ENCODE measurements at regions not wholly inside any gene's neighbourhood (a gene's known extent, or its start where the extent isn't known, plus 50 kb on each side); places are given as distances from the start of the nearest gene placed in this dataset.
A peak's percentile ranks its signal among the peaks of the same experiment; 100 is the strongest.

DNA sequence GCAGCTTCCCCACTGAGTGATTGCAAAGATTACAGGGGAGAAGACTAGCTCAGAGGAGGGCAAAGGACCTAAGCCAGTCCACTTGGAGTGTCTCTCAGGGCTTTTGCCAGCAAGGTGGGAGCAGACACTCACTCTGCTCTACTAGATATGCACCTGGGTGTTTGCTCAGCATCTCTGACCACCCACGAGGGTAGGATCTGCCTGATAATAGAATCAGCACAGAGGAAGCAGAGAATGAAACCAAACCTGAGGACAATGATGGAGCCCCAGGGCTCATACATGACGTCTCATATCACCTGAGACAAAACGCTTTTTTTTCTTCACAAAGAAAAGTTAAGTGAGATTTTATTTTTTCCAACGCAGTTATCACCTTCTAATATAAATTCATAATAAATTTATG, 79.4 kb downstream of the RRAGC start:
- FAIRE-seq (no peak), DNase-seq (ENCODE audit: insufficient read length, low spot score) (no peak)
- TF ChIP-seq, protein P1, sequence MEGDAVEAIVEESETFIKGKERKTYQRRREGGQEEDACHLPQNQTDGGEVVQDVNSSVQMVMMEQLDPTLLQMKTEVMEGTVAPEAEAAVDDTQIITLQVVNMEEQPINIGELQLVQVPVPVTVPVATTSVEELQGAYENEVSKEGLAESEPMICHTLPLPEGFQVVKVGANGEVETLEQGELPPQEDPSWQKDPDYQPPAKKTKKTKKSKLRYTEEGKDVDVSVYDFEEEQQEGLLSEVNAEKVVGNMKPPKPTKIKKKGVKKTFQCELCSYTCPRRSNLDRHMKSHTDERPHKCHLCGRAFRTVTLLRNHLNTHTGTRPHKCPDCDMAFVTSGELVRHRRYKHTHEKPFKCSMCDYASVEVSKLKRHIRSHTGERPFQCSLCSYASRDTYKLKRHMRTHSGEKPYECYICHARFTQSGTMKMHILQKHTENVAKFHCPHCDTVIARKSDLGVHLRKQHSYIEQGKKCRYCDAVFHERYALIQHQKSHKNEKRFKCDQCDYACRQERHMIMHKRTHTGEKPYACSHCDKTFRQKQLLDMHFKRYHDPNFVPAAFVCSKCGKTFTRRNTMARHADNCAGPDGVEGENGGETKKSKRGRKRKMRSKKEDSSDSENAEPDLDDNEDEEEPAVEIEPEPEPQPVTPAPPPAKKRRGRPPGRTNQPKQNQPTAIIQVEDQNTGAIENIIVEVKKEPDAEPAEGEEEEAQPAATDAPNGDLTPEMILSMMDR (IDR thresholded peaks at IDR 0.05; ENCODE audit: insufficient read depth, missing control alignments): no peak

DNA sequence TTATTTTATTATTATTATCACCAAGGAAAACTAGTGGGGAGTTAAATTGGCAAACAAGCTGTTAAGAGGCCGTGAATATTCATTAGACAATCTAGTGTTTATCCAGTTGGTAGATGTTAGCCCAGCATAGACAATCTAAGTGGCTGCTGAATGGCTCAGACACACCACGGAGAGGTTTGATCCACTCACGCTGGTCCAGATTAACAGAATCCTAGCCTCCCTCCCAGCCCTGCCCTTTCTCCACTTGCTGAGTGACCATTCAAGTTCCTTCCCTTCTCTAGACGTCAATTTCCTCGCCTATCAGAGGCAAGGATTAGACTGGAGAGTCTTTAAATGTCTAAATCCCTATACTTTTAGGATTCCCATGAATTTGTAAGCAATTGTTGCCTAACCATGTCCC, 80.1 kb downstream of the RRAGC start:
- FAIRE-seq: no peak
- TF ChIP-seq, protein P1 (IDR thresholded peaks at IDR 0.05; ENCODE audit: insufficient read depth, missing control alignments): no peak
- DNase-seq (ENCODE audit: insufficient read length, low spot score): no peak

DNA sequence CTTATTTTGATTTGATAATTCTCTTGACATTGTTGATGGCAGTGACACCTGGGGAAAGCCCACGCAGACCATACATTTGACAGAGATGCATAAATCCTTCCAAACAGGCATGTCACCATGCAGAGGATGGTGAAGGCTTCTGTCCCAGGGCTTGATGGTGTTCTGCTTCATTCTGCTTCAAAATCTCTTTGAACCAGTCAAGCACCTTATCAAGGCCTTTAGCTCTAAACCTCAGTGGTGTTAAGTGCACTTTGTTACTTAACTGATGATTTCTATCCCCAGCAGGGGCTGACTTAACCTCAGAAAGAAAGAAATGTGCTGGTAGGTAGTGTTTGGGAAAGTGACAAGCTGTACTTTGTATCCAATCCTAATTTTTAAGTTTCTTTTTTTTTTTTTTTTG, 81.1 kb downstream of the RRAGC start:
- TF ChIP-seq, protein P1 (IDR thresholded peaks at IDR 0.05; ENCODE audit: insufficient read depth, missing control alignments): no peak
- no peak for FAIRE-seq
- no peak for DNase-seq (ENCODE audit: insufficient read length, low spot score)

DNA sequence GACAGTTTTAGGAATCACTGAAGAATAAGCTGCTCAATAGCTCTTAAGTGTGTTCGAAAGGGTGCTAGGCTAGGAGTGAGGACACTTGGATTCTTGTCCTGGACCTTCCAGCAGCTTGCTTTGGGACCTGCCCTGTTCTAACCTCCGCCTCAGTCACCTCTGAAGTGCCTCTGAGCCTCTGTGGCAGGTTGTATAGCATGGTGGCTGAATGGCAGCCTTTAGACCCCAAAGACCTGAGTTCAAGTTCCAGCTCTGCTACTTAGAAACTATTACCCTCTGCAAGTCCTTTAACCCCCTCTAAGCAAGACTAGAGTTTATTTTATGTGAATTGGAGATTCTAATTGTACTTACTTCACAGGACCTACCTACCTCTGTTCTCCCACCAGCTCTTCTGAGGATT, 81.5 kb downstream of the RRAGC start:
- no peak for DNase-seq (ENCODE audit: insufficient read length, low spot score)
- TF ChIP-seq, protein P1 (IDR thresholded peaks at IDR 0.05; ENCODE audit: insufficient read depth, missing control alignments): no peak
- no peak for FAIRE-seq

DNA sequence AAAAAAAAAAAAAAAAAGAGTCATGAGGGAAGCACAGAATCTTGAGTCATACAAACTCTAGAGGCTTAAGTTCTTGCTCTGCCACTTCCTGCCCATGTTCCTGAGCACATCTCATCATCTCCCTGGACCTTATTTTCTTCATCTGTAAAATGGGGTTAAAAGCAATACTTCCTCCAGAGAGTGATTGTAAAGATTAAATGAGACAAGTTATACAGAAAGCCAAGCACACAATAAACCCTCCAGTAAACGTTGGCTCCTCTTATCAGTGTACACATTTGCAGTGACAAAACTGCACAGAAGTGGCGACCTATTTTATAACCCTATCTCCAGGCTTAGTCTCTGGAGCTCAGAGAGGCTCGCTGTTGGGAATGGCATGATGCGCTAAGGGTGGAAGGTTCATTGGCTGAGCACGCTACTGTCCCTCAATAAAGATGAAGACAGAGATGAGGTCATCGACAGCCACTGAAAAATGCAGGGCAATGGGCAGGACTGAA, 82.1 kb downstream of the RRAGC start:
- FAIRE-seq (no peak), DNase-seq (ENCODE audit: insufficient read length, low spot score) (no peak)
- TF ChIP-seq, protein P1 (IDR thresholded peaks at IDR 0.05; ENCODE audit: insufficient read depth, missing control alignments): no peak

DNA sequence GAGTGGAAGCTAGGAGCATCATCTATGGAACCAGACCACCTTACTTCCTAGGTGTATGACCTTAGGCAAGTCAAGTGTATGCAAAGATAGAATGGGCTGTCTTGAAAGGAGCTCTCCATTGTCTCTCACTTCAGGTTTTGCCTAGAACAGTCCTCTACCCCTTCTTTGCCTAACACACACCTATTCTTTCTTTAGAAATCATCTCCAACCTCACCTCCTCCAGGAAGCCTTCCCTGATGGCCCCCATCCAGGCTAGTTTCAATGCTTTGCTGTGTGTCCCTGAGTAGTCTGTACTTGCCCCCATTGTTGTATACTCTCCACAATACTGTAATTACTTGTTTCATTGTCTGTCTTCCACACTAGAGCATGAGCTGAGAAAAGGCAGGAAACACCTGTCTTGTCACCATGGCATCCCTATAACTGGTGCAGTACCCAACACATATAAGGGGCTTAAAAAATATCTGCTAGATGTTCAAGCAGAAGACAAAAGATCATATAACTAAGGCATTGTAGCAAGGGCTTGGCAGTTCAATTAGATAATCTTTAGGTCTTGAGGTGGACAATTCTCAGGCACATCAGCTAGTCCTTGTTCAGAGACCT, 83.0 kb downstream of the RRAGC start:
- FAIRE-seq: no peak
- no peak for DNase-seq (ENCODE audit: insufficient read length, low spot score)
- TF ChIP-seq, protein P1 (IDR thresholded peaks at IDR 0.05; ENCODE audit: insufficient read depth, missing control alignments): no peak

DNA sequence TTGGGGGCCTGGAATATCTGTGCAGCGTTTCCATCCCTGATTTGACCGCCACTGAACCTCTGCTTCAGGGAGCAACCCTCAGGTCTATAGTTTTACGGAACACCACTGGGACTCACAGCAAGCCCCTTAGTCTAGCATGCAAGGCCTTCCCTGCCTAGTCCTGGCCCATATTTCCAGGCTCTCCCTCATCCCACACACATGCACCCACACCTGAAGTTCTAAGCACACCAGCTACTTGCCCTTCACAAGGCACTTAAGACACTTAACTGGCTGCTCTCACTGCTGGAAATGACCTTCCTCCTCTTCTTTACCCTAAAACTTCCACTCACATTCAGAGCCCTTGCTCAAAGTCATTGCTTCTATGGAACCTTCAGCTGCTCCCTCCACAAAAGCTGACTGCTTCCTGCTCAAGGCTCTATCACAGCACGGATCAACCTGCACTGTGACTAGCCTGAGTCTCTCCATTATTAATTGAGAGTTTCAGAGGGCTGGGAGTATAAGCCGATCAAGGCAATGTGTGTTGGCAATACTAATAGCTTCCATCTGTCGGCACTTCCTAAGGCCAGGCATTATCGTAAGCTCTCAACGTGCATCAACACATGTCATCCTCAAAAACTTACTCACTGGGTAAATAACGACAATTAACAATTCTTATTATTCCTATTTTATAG, 84.3 kb downstream of the RRAGC start:
- TF ChIP-seq, protein P1 (IDR thresholded peaks at IDR 0.05; ENCODE audit: insufficient read depth, missing control alignments): no peak
- FAIRE-seq (peak; percentile 97), DNase-seq (ENCODE audit: insufficient read length, low spot score) (peak; percentile 81)

Data from D721Med (cell line).